HK-2 (cell line): ENCODE measurements at regions not wholly inside any gene's neighbourhood (a gene's known extent, or its start where the extent isn't known, plus 50 kb on each side); places are given as distances from the start of the nearest gene placed in this dataset.
A peak's percentile ranks its signal among the peaks of the same experiment; 100 is the strongest.
"Not testable (repeated sequence)": the region's sequence is repeated elsewhere in the genome, so short reads cannot be mapped to it uniquely, and the experiment has no call there.

Source experiments
- DNase-seq: peaks from one replicate; pipeline ENCODE4 v3.0.0-alpha.2; 2018; ENCODE audit not compliant: unreplicated experiment

- DNase-seq = no peak
Measured at GRCh38 chr5:32842813-32843530, 131.9 kb downstream of the NPR3 start.

GRCh38 chr5:32843531-32843895 lies 132.4 kb downstream of the NPR3 start:
- no peak for DNase-seq

- no peak for DNase-seq
Measured at GRCh38 chr5:32845171-32845570, 134.1 kb downstream of the NPR3 start.

- no peak for DNase-seq
Measured at GRCh38 chr5:32848120-32848519, 137.0 kb downstream of the NPR3 start.

- no peak for DNase-seq
Measured at GRCh38 chr5:32848681-32849080, 137.6 kb downstream of the NPR3 start.

GRCh38 chr5:32850817-32851496 lies 139.8 kb downstream of the NPR3 start:
- no peak for DNase-seq

GRCh38 chr5:32851559-32852173 lies 140.5 kb downstream of the NPR3 start:
- no peak for DNase-seq

- DNase-seq = peak; percentile 13
Measured at GRCh38 chr5:32852535-32852934, 141.4 kb downstream of the NPR3 start.

- no peak for DNase-seq
Measured at GRCh38 chr5:32852976-32853375, 141.9 kb downstream of the NPR3 start.

GRCh38 chr5:32854473-32854872 lies 143.4 kb downstream of the NPR3 start:
- no peak for DNase-seq

GRCh38 chr5:32859211-32859641 lies 148.1 kb downstream of the NPR3 start:
- DNase-seq = no peak

GRCh38 chr5:32865475-32865874 lies 154.4 kb downstream of the NPR3 start:
- DNase-seq = no peak

- no peak for DNase-seq
Measured at GRCh38 chr5:32866138-32866537, 155.0 kb downstream of the NPR3 start.

- DNase-seq = no peak
Measured at GRCh38 chr5:32869216-32869615, 158.1 kb downstream of the NPR3 start.

GRCh38 chr5:32876791-32877190 lies 165.7 kb downstream of the NPR3 start:
- no peak for DNase-seq

- DNase-seq = not testable (repeated sequence)
Measured at GRCh38 chr5:32879364-32879763, 168.2 kb downstream of the NPR3 start.

- no peak for DNase-seq
Measured at GRCh38 chr5:32880796-32881195, 169.7 kb downstream of the NPR3 start.

GRCh38 chr5:32887390-32887789 lies 176.3 kb downstream of the NPR3 start:
- no peak for DNase-seq

- DNase-seq = no peak
Measured at GRCh38 chr5:32889078-32889477, 178.0 kb downstream of the NPR3 start.

- DNase-seq = no peak
Measured at GRCh38 chr5:32903613-32904012, 192.5 kb downstream of the NPR3 start.

GRCh38 chr5:32908641-32909040 lies 197.5 kb downstream of the NPR3 start:
- DNase-seq = no peak

GRCh38 chr5:32909207-32909606 lies 198.1 kb downstream of the NPR3 start:
- DNase-seq = no peak

GRCh38 chr5:32916648-32917047 lies 205.5 kb downstream of the NPR3 start:
- peak; percentile 6 for DNase-seq
